SK-N-SH treated with all-trans-retinoic acid at 6 μM for 48 hours (cell line): ENCODE measurements at regions not wholly inside any gene's neighbourhood (a gene's known extent, or its start where the extent isn't known, plus 50 kb on each side); places are given as distances from the start of the nearest gene placed in this dataset.
"Not testable (repeated sequence)": the region's sequence is repeated elsewhere in the genome, so short reads cannot be mapped to it uniquely, and the experiment has no call there.

Experiments
- ARNTL ChIP-seq: fragments of 450-650 bp; formaldehyde crosslinking; IDR thresholded peaks from 2 replicates; pipeline ENCODE4 v1.5.0; 2020; ENCODE audit warnings: low read depth, mild to moderate bottlenecking, moderate library complexity, borderline replicate concordance
- CREB5 ChIP-seq: fragments of 250-450 bp; sonication (Bioruptor Pico); IDR thresholded peaks from 2 replicates; pipeline ENCODE4 v1.5.1; 2020; ENCODE audit warnings: low read depth, mild to moderate bottlenecking, moderate library complexity
- CSDC2 ChIP-seq: fragments of 250-450 bp; sonication (Bioruptor Pico); IDR thresholded peaks from 2 replicates; pipeline ENCODE4 v1.5.0; 2020; ENCODE audit warnings: mild to moderate bottlenecking, moderate library complexity
- ESRRG ChIP-seq: fragments of 250-450 bp; sonication (Bioruptor Pico); IDR thresholded peaks from 2 replicates; pipeline ENCODE4 v1.6.1; 2021; ENCODE audit warnings: mild to moderate bottlenecking
- ISL1 ChIP-seq: fragments of 250-450 bp; sonication (Bioruptor Pico); IDR thresholded peaks from 2 replicates; pipeline ENCODE4 v2.1.2; 2022; ENCODE audit warnings: mild to moderate bottlenecking, moderate library complexity
- RARB ChIP-seq: fragments of 250-450 bp; sonication (Bioruptor Pico); IDR thresholded peaks from 2 replicates; pipeline ENCODE4 v1.8.0; 2021; ENCODE audit warnings: mild to moderate bottlenecking, moderate library complexity
- ZC3H10 ChIP-seq: fragments of 250-450 bp; sonication (Bioruptor Pico); IDR thresholded peaks from 2 replicates; pipeline ENCODE4 v1.5.1; 2021; ENCODE audit warnings: mild to moderate bottlenecking, moderate library complexity
- ZFP30 ChIP-seq: fragments of 450-650 bp; formaldehyde crosslinking; IDR thresholded peaks from 2 replicates; pipeline ENCODE4 v1.5.0; 2022; ENCODE audit warnings: mild to moderate bottlenecking, moderate library complexity
- ZNF565 ChIP-seq: fragments of 450-650 bp; formaldehyde crosslinking; conservative IDR thresholded peaks from 2 replicates; pipeline ENCODE4 v1.5.0; 2020; ENCODE audit warnings: low read depth, mild to moderate bottlenecking, moderate library complexity
- ZNF8 ChIP-seq: fragments of 450-650 bp; formaldehyde crosslinking; IDR thresholded peaks from 2 replicates; pipeline ENCODE4 v1.5.0; 2020; ENCODE audit warnings: mild to moderate bottlenecking, moderate library complexity

GRCh38 chr3:150323091-150323490 lies 85.0 kb upstream of the TSC22D2 start:
- TF ChIP-seq ZC3H10 (CRISPR knock-in tag); RARB (CRISPR knock-in tag); ZNF8 (CRISPR knock-in tag); CSDC2 (CRISPR knock-in tag); ARNTL; ZFP30; ISL1 (CRISPR knock-in tag); CREB5 (CRISPR knock-in tag); ZNF565 (CRISPR knock-in tag); ESRRG (CRISPR knock-in tag): not testable (repeated sequence)
